ENCODE measurements at regions not wholly inside any gene's neighbourhood (a gene's known extent, or its start where the extent isn't known, plus 50 kb on each side); places are given as distances from the start of the nearest gene placed in this dataset.

- FAIRE-seq (no peak), DNase-seq (ENCODE audit: low read depth, low spot score) (no peak)
- CTCF ChIA-PET = no interaction called here
- dilution Hi-C loops (cut with MboI; ENCODE audit: extremely low pct_ligation_motif_present, low sequenced_read_pairs) = no loop called here
- intact Hi-C loops (cut with micrococcal nuclease) = no loop called here
- H2AFZ ChIP-seq (ENCODE audit: low read depth, low read length) = no peak overlapping the region
- no peak overlapping the region for H3K4me3 ChIP-seq (replicated peaks in 1 of 3; ENCODE audit: insufficient read depth in 1 of 3, low read depth in 1 of 3, low read length in 3 of 3)
- H3K4me1 ChIP-seq (ENCODE audit: control insufficient read depth, extremely low read depth, insufficient read depth, low read length) = no peaks in the 10 kb centered on the region
- TF ChIP-seq GATA2 (IDR thresholded peaks at IDR 0.05; ENCODE audit: insufficient read depth, insufficient read length, low read depth, low read length) (no peak), POLR2A (IDR thresholded peaks at IDR 0.05; ENCODE audit: low read depth, low read length) (no peak), EZH2 (IDR thresholded peaks at IDR 0.05; ENCODE audit: borderline replicate concordance, low read depth, low read length, severe bottlenecking) (no peak), FOS (IDR thresholded peaks at IDR 0.05; ENCODE audit: borderline replicate concordance, insufficient read depth, low read length) (no peak), JUN (IDR thresholded peaks at IDR 0.05; ENCODE audit: borderline replicate concordance, insufficient read depth, insufficient read length, low read depth) (no peak)
- H3K36me3 ChIP-seq (ENCODE audit: control insufficient read depth in 2 of 2, extremely low read depth in 1 of 2, insufficient read depth in 2 of 2, low read length in 2 of 2) = no peaks in the 10 kb centered on the region
- H3K9ac ChIP-seq (replicated peaks; ENCODE audit: extremely low read depth, insufficient read depth, low read length) = no peak overlapping the region
- H4K20me1 ChIP-seq (replicated peaks; ENCODE audit: control insufficient read depth, extremely low read depth, insufficient read depth, low read length) = no peaks in the 10 kb centered on the region
- H3K27me3 ChIP-seq (ENCODE audit: control insufficient read depth in 2 of 2, insufficient read depth in 2 of 2, low read length in 2 of 2) = no peaks in the 10 kb centered on the region
- BruUV-seq (replicated peaks) = no TSS peak
- H3K27ac ChIP-seq (ENCODE audit: insufficient read depth, low read depth, low read length) = no peak overlapping the region
- POLR2A ChIA-PET = no interaction called here
- H3K4me2 ChIP-seq (ENCODE audit: insufficient read depth, low read length) = no peak overlapping the region
- no peaks in the 10 kb centered on the region for H3K79me2 ChIP-seq (ENCODE audit: control insufficient read depth, insufficient read depth, low read length)
- H3K9me3 ChIP-seq (replicated peaks; ENCODE audit: control insufficient read depth, insufficient read depth, low read length) = no peaks in the 10 kb centered on the region
- H3K9me1 ChIP-seq (replicated peaks; ENCODE audit: control insufficient read depth, extremely low read depth, insufficient read depth, low read length) = no peaks in the 10 kb centered on the region
Observed at GRCh38 chr9:80538976-80539375, 967.2 kb downstream of the TLE4 start.

GRCh38 chr9:80522465-80522864 lies 950.7 kb downstream of the TLE4 start:
- ChIA-PET POLR2A (no interaction called here), CTCF (no interaction called here)
- no peak for DNase-seq (ENCODE audit: low read depth, low spot score)
- no peak overlapping the region for H3K9ac ChIP-seq (replicated peaks; ENCODE audit: extremely low read depth, insufficient read depth, low read length)
- TF ChIP-seq MAX (IDR thresholded peaks at IDR 0.05; ENCODE audit: insufficient read depth, insufficient read length) (no peak), GATA2 (IDR thresholded peaks at IDR 0.05; ENCODE audit: insufficient read depth, insufficient read length, low read depth, low read length) (no peak), JUN (IDR thresholded peaks at IDR 0.05; ENCODE audit: borderline replicate concordance, insufficient read depth, insufficient read length, low read depth) (no peak), POLR2A (IDR thresholded peaks at IDR 0.05; ENCODE audit: low read depth, low read length) (no peak), POLR2AphosphoS5 (IDR thresholded peaks at IDR 0.05; ENCODE audit: insufficient read depth, low read depth, low read length) (no peak), CTCF (IDR thresholded peaks at IDR 0.05; ENCODE audit: extremely low read depth in 1 of 2, insufficient read depth in 1 of 2, low read depth in 1 of 2, low read length in 2 of 2) (no peak), FOS (IDR thresholded peaks at IDR 0.05; ENCODE audit: borderline replicate concordance, insufficient read depth, low read length) (no peak), EZH2 (IDR thresholded peaks at IDR 0.05; ENCODE audit: borderline replicate concordance, low read depth, low read length, severe bottlenecking) (no peak), MYC (IDR thresholded peaks at IDR 0.05; ENCODE audit: low read depth, low read length) (no peak)
- dilution Hi-C loops (cut with MboI; ENCODE audit: extremely low pct_ligation_motif_present, low sequenced_read_pairs) = no loop called here
- no peaks in the 10 kb centered on the region for H3K4me1 ChIP-seq (ENCODE audit: control insufficient read depth, extremely low read depth, insufficient read depth, low read length)
- FAIRE-seq = no peak
- no peak overlapping the region for H3K4me3 ChIP-seq (replicated peaks in 1 of 3; ENCODE audit: insufficient read depth in 1 of 3, low read depth in 1 of 3, low read length in 3 of 3)
- H4K20me1 ChIP-seq (replicated peaks; ENCODE audit: control insufficient read depth, extremely low read depth, insufficient read depth, low read length) = no peaks in the 10 kb centered on the region
- intact Hi-C loops (cut with micrococcal nuclease) = no loop called here
- H3K9me3 ChIP-seq (replicated peaks; ENCODE audit: control insufficient read depth, insufficient read depth, low read length) = peaks cover 2% of the 10 kb centered on the region
- no peak overlapping the region for H3K27ac ChIP-seq (ENCODE audit: insufficient read depth, low read depth, low read length)
- H2AFZ ChIP-seq (ENCODE audit: low read depth, low read length) = no peak overlapping the region
- no peak overlapping the region for H3K4me2 ChIP-seq (ENCODE audit: insufficient read depth, low read length)
- BruUV-seq (replicated peaks) = no TSS peak
- H3K36me3 ChIP-seq (ENCODE audit: control insufficient read depth in 2 of 2, extremely low read depth in 1 of 2, insufficient read depth in 2 of 2, low read length in 2 of 2) = no peaks in the 10 kb centered on the region
- no peaks in the 10 kb centered on the region for H3K79me2 ChIP-seq (ENCODE audit: control insufficient read depth, insufficient read depth, low read length)
- no peaks in the 10 kb centered on the region for H3K27me3 ChIP-seq (ENCODE audit: control insufficient read depth in 2 of 2, insufficient read depth in 2 of 2, low read length in 2 of 2)
- H3K9me1 ChIP-seq (replicated peaks; ENCODE audit: control insufficient read depth, extremely low read depth, insufficient read depth, low read length) = no peaks in the 10 kb centered on the region
